Panc1 (cell line): ENCODE measurements at regions not wholly inside any gene's neighbourhood (a gene's known extent, or its start where the extent isn't known, plus 50 kb on each side); places are given as distances from the start of the nearest gene placed in this dataset.

Source experiments
- ATAC-seq: fragments of 200-7000 bp; cut with Tn5 transposase; 2 replicates; pipeline ENCODE4 v1.9.1; 2020; ENCODE audit warnings: mild to moderate bottlenecking, moderate library complexity
- BruUV-seq: library from RNA; stranded (reverse); fragments of 400-500 nt; replicated peaks from 2 replicates; lab custom pipeline; 2021; lab: Mats Ljungman, UMichigan
- CTCF ChIA-PET: fragments of 300-600 bp; sonication (Branson Sonifier 250); formaldehyde crosslinking; loops from one replicate; lab custom pipeline; 2022; ENCODE audit warnings: antibody characterized with exemption; lab: Charles Lee
- POLR2A ChIA-PET: fragments of 300-600 bp; sonication (Branson Sonifier 250); formaldehyde crosslinking; loops from one replicate; lab custom pipeline; 2022; ENCODE audit warnings: antibody characterized with exemption; lab: Charles Lee
- DNase-seq: peaks from one replicate; pipeline ENCODE4 v3.0.0-alpha.2; 2010; ENCODE audit warnings: low read depth, low spot score
- H3K27ac ChIP-seq: 2 replicates; pipeline ENCODE4 v1.5.1; 2011; ENCODE audit warnings: mild to moderate bottlenecking, low read length, inconsistent platforms
- H3K27me3 ChIP-seq: fragments of 200-500 bp; sonication (Bioruptor generic); 2 replicates; pipeline ENCODE4 v1.6.0; 2014; ENCODE audit warnings: low read length, inconsistent platforms; ENCODE audit not compliant: control insufficient read depth, insufficient read depth
- H3K36me3 ChIP-seq: fragments of 200-500 bp; sonication (Bioruptor generic); 2 replicates; pipeline ENCODE4 v1.5.1; 2014; ENCODE audit warnings: inconsistent platforms, mild to moderate bottlenecking, low read length, moderate library complexity; ENCODE audit not compliant: control insufficient read depth, insufficient read depth
- H3K4me1 ChIP-seq: 2 replicates; pipeline ENCODE4 v1.5.1; 2011; ENCODE audit warnings: inconsistent platforms, mild to moderate bottlenecking, low read length, moderate library complexity; ENCODE audit not compliant: control insufficient read depth, insufficient read depth
- H3K4me3 ChIP-seq, 2 experiments: 2 replicates each; pipeline ENCODE4 v1.5.1; 2011 to 2012; ENCODE audit warnings: low read depth in 2 of 2, low read length in 2 of 2, mild to moderate bottlenecking in 2 of 2, inconsistent platforms in 1 of 2, moderate library complexity in 1 of 2
- H3K9me3 ChIP-seq: fragments of 200-500 bp; sonication (Bioruptor generic); 2 replicates; pipeline ENCODE4 v1.5.1; 2014; ENCODE audit warnings: low read depth, mild to moderate bottlenecking, inconsistent platforms, low read length, moderate library complexity; ENCODE audit not compliant: control insufficient read depth, insufficient read depth
- CTCF ChIP-seq: fragments of 450-650 bp; IDR thresholded peaks from 2 replicates; pipeline ENCODE4 v1.5.1; 2017; ENCODE audit warnings: mild to moderate bottlenecking
- POLR2AphosphoS5 ChIP-seq: IDR thresholded peaks from 2 replicates; pipeline ENCODE4 v1.6.1; 2012; ENCODE audit warnings: mild to moderate bottlenecking, low read depth, low read length, moderate library complexity
- REST ChIP-seq, 2 experiments: IDR thresholded peaks; 2 replicates each; pipeline ENCODE4 v1.6.1; 2011 to 2012; ENCODE audit warnings: low read depth in 2 of 2, control low read depth in 1 of 2, low read length in 1 of 2, mild to moderate bottlenecking in 1 of 2, moderate library complexity in 1 of 2; ENCODE audit not compliant: insufficient read depth in 1 of 2
- SIN3A ChIP-seq: IDR thresholded peaks from 2 replicates; pipeline ENCODE4 v1.6.1; 2012; ENCODE audit warnings: low read depth, mild to moderate bottlenecking, low read length, moderate library complexity, borderline replicate concordance; ENCODE audit not compliant: insufficient read depth
- TCF7L2 ChIP-seq: IDR thresholded peaks from 2 replicates; pipeline ENCODE4 v1.6.1; 2011; ENCODE audit warnings: mild to moderate bottlenecking, low read depth, low read length, inconsistent platforms
- in situ Hi-C: cut with HindIII; loops from 2 replicates; pipeline ENCODE4 v1.10.0; 2016; ENCODE audit warnings: low sequenced_read_pairs, low pct_unique_long_range_greater_than_20kb
- intact Hi-C: fragments of 100-400 bp; cut with micrococcal nuclease; formaldehyde crosslinking; loops from one replicate; pipeline ENCODE4 v1.10.0; 2022; ENCODE audit not compliant: unreplicated experiment

- DNase-seq, result no peak
- no peaks in the 10 kb centered on the region for H3K4me1 ChIP-seq
- H3K27me3 ChIP-seq, result no peaks in the 10 kb centered on the region
- CTCF ChIA-PET, result no interaction called here
- no peak overlapping the region for H3K4me3 ChIP-seq
- BruUV-seq, result no TSS peak
- ATAC-seq, result no peak
- no peaks in the 10 kb centered on the region for H3K36me3 ChIP-seq
- no peak for TF ChIP-seq CTCF
- no peak overlapping the region for H3K27ac ChIP-seq
- no peaks in the 10 kb centered on the region for H3K9me3 ChIP-seq
- intact Hi-C loops, result no loop called here
- POLR2A ChIA-PET, result no interaction called here
- in situ Hi-C loops, result no loop called here
Measured at GRCh38 chr7:111663771-111664170, 101.5 kb upstream of the IMMP2L start.

- POLR2A ChIA-PET, result no interaction called here
Measured at GRCh38 chr7:111662386-111662785, 100.1 kb upstream of the IMMP2L start.

More at GRCh38 chr7:111662386-111662785, 100.1 kb upstream of the IMMP2L start:
- intact Hi-C loops (no loop called here), in situ Hi-C loops (no loop called here)
- Histone ChIP-seq H3K4me3 (no peak overlapping the region), H3K27ac (no peak overlapping the region), H3K4me1 (no peaks in the 10 kb centered on the region), H3K9me3 (no peaks in the 10 kb centered on the region), H3K36me3 (no peaks in the 10 kb centered on the region), H3K27me3 (no peaks in the 10 kb centered on the region)
- CTCF ChIA-PET, result no interaction called here
- no peak for TF ChIP-seq TCF7L2
- TF ChIP-seq CTCF, result no peak
- no peak for TF ChIP-seq POLR2AphosphoS5
- no peak for TF ChIP-seq SIN3A
- no peak for TF ChIP-seq REST (IDR thresholded peaks at IDR 0.05; ENCODE audit: insufficient read depth in 1 of 2, low read depth in 2 of 2, low read length in 1 of 2)
- BruUV-seq, result no TSS peak
- ATAC-seq (no peak), DNase-seq (no peak)
